Medulla oblongata (tissue), 1 donor: ENCODE measurements at regions not wholly inside any gene's neighbourhood (a gene's known extent, or its start where the extent isn't known, plus 50 kb on each side); places are given as distances from the start of the nearest gene placed in this dataset.

Experiments
- DNase-seq: peaks from one replicate; pipeline ENCODE4 v3.0.0-alpha.2; 2015; ENCODE audit errors: extremely low spot score

- DNase-seq, result no peak
Measured at GRCh38 chr10:43746906-43747305, 98.2 kb upstream of the ZNF32 start.

GRCh38 chr10:43739161-43739560, 90.5 kb upstream of the ZNF32 start:
- DNase-seq, result no peak

- no peak for DNase-seq
Measured at GRCh38 chr10:43737003-43737402, 88.3 kb upstream of the ZNF32 start.

GRCh38 chr10:43735907-43736306, 87.2 kb upstream of the ZNF32 start:
- no peak for DNase-seq

- no peak for DNase-seq
Measured at GRCh38 chr10:43734716-43735115, 86.0 kb upstream of the ZNF32 start.

GRCh38 chr10:43731486-43731885, 82.8 kb upstream of the ZNF32 start:
- no peak for DNase-seq

- no peak for DNase-seq
Measured at GRCh38 chr10:43728425-43728824, 79.7 kb upstream of the ZNF32 start.

GRCh38 chr10:43727935-43728334, 79.3 kb upstream of the ZNF32 start:
- DNase-seq, result no peak

GRCh38 chr10:43715334-43715733, 66.7 kb upstream of the ZNF32 start:
- no peak for DNase-seq

GRCh38 chr10:43712821-43713584, 64.3 kb upstream of the ZNF32 start:
- no peak for DNase-seq

- DNase-seq, result no peak
Measured at GRCh38 chr10:43710772-43711471, 62.2 kb upstream of the ZNF32 start.

GRCh38 chr10:43708262-43708661, 59.6 kb upstream of the ZNF32 start:
- DNase-seq, result no peak

- DNase-seq, result no peak
Measured at GRCh38 chr10:43707770-43708169, 59.1 kb upstream of the ZNF32 start.

GRCh38 chr10:43706166-43706565, 57.5 kb upstream of the ZNF32 start:
- DNase-seq, result no peak

GRCh38 chr10:43703286-43703685, 54.6 kb upstream of the ZNF32 start:
- DNase-seq, result no peak

GRCh38 chr10:43702936-43703281, 54.2 kb upstream of the ZNF32 start:
- no peak for DNase-seq

- DNase-seq, result no peak
Measured at GRCh38 chr10:43702213-43702935, 53.7 kb upstream of the ZNF32 start.

- DNase-seq, result no peak
Measured at GRCh38 chr10:43701295-43701694, 52.6 kb upstream of the ZNF32 start.

GRCh38 chr10:43700306-43700705, 51.6 kb upstream of the ZNF32 start:
- no peak for DNase-seq

GRCh38 chr10:43699516-43699915, 50.8 kb upstream of the ZNF32 start:
- no peak for DNase-seq
